Keratinocyte (primary cell): ENCODE measurements at regions not wholly inside any gene's neighbourhood (a gene's known extent, or its start where the extent isn't known, plus 50 kb on each side); places are given as distances from the start of the nearest gene placed in this dataset.

Experiments
- DNase-seq: peaks from one replicate; pipeline ENCODE4 v3.0.0-alpha.2; 2011; ENCODE audit warnings: low read depth, missing footprints, low spot score
- FAIRE-seq: peaks from 2 replicates; lab custom pipeline; 2011; peaks lifted over from hg19 to GRCh38; lab: Jason Lieb, UNC
- H2AFZ ChIP-seq: 2 replicates; pipeline ENCODE4 v1.6.0; 2012; ENCODE audit warnings: low read length, control low read depth, inconsistent platforms; ENCODE audit not compliant: control insufficient read depth
- H3K27ac ChIP-seq: 2 replicates; pipeline ENCODE4 v1.5.1; 2011; ENCODE audit warnings: low read length; ENCODE audit not compliant: control insufficient read depth, insufficient read depth
- H3K27me3 ChIP-seq: 3 replicates; pipeline ENCODE4 v1.6.0; 2011; ENCODE audit warnings: low read length; ENCODE audit not compliant: control insufficient read depth, insufficient read depth; ENCODE audit errors: extremely low read depth
- H3K36me3 ChIP-seq, 2 experiments: 2 replicates in 1 of 2; 3 replicates in 1 of 2; pipeline ENCODE4 v1.5.1; 2011; ENCODE audit warnings: low read length in 2 of 2, mild to moderate bottlenecking in 1 of 2; ENCODE audit not compliant: control insufficient read depth in 2 of 2, insufficient read depth in 2 of 2; ENCODE audit errors: extremely low read depth in 1 of 2
- H3K4me1 ChIP-seq: 3 replicates; pipeline ENCODE4 v1.5.1; 2011; ENCODE audit warnings: low read length; ENCODE audit not compliant: control insufficient read depth, insufficient read depth; ENCODE audit errors: extremely low read depth
- H3K4me2 ChIP-seq: 3 replicates; pipeline ENCODE4 v1.6.0; 2011; ENCODE audit warnings: low read depth, low read length; ENCODE audit not compliant: control insufficient read depth, insufficient read depth; ENCODE audit errors: extremely low read depth
- H3K4me3 ChIP-seq, 3 experiments: fragments of 200-600 bp in 1 of 3; sonication (generic) in 1 of 3; 2 replicates in 2 of 3; 3 replicates in 1 of 3; pipeline ENCODE4 v1.5.1; 2011 to 2016; ENCODE audit warnings: low read length in 3 of 3, mild to moderate bottlenecking in 3 of 3, control low read depth in 2 of 3, inconsistent platforms in 1 of 3, low read depth in 1 of 3, mixed read lengths in 1 of 3, mixed run types in 1 of 3, moderate library complexity in 1 of 3; ENCODE audit not compliant: control insufficient read depth in 2 of 3, insufficient read depth in 2 of 3; ENCODE audit errors: extremely low read depth in 1 of 3
- H3K79me2 ChIP-seq: 2 replicates; pipeline ENCODE4 v1.6.0; 2012; ENCODE audit warnings: low read length; ENCODE audit not compliant: control insufficient read depth, insufficient read depth
- H3K9ac ChIP-seq: 3 replicates; pipeline ENCODE4 v1.6.0; 2011; ENCODE audit warnings: low read length; ENCODE audit not compliant: control insufficient read depth, insufficient read depth; ENCODE audit errors: extremely low read depth
- H3K9me1 ChIP-seq: 3 replicates; pipeline ENCODE4 v1.6.0; 2011; ENCODE audit warnings: low read length; ENCODE audit not compliant: control insufficient read depth, insufficient read depth; ENCODE audit errors: extremely low read depth
- H3K9me3 ChIP-seq: 2 replicates; pipeline ENCODE4 v1.5.1; 2012; ENCODE audit warnings: low read depth, low read length; ENCODE audit not compliant: control insufficient read depth
- H4K20me1 ChIP-seq: 3 replicates; pipeline ENCODE4 v1.6.0; 2011; ENCODE audit warnings: low read length; ENCODE audit not compliant: control insufficient read depth, insufficient read depth; ENCODE audit errors: extremely low read depth
- EZH2 ChIP-seq: IDR thresholded peaks from one replicate; pipeline ENCODE4 v1.6.1; 2012; ENCODE audit warnings: inconsistent platforms, mild to moderate bottlenecking, low read length, moderate library complexity
- dilution Hi-C: fragments of 300-500 bp; cut with MboI; formaldehyde crosslinking; loops from one replicate; pipeline ENCODE4 v1.7.0; 2020; ENCODE audit warnings: low sequenced_read_pairs; ENCODE audit not compliant: extremely low pct_ligation_motif_present
- TF ChIP-seq, protein P1 (sequence below), 3 experiments: IDR thresholded peaks in 1 of 3; conservative IDR thresholded peaks in 1 of 3; optimal IDR thresholded peaks in 1 of 3; 2 replicates in 2 of 3; 3 replicates in 1 of 3; pipeline versions ENCODE3 to v1.5.1; 2011; ENCODE audit warnings: low read length in 3 of 3, mild to moderate bottlenecking in 3 of 3, moderate library complexity in 2 of 3, control low read depth in 1 of 3, inconsistent platforms in 1 of 3; ENCODE audit not compliant: insufficient read depth in 2 of 3; ENCODE audit errors: extremely low read depth in 1 of 3

- dilution Hi-C loops, result no loop called here
- Histone ChIP-seq H3K79me2 (no peaks in the 10 kb centered on the region), H3K27ac (no peak overlapping the region), H3K4me1 (no peaks in the 10 kb centered on the region), H3K9me1 (no peaks in the 10 kb centered on the region), H4K20me1 (no peaks in the 10 kb centered on the region), H3K4me2 (no peak overlapping the region), H3K36me3 (no peaks in the 10 kb centered on the region), H3K9ac (no peak overlapping the region), H3K9me3 (no peaks in the 10 kb centered on the region), H3K4me3 (no peak overlapping the region), H3K27me3 (no peaks in the 10 kb centered on the region), H2AFZ (no peak overlapping the region)
- DNase-seq (no peak), FAIRE-seq (no peak)
- TF ChIP-seq, protein P1, sequence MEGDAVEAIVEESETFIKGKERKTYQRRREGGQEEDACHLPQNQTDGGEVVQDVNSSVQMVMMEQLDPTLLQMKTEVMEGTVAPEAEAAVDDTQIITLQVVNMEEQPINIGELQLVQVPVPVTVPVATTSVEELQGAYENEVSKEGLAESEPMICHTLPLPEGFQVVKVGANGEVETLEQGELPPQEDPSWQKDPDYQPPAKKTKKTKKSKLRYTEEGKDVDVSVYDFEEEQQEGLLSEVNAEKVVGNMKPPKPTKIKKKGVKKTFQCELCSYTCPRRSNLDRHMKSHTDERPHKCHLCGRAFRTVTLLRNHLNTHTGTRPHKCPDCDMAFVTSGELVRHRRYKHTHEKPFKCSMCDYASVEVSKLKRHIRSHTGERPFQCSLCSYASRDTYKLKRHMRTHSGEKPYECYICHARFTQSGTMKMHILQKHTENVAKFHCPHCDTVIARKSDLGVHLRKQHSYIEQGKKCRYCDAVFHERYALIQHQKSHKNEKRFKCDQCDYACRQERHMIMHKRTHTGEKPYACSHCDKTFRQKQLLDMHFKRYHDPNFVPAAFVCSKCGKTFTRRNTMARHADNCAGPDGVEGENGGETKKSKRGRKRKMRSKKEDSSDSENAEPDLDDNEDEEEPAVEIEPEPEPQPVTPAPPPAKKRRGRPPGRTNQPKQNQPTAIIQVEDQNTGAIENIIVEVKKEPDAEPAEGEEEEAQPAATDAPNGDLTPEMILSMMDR (optimal IDR thresholded peaks at IDR 0.05 in 1 of 3, IDR thresholded peaks at IDR 0.05 in 1 of 3, conservative IDR thresholded peaks at IDR 0.05 in 1 of 3; ENCODE audit: extremely low read depth in 1 of 3, insufficient read depth in 2 of 3, low read length in 3 of 3), result no peak
- no peak for TF ChIP-seq EZH2
These were observed 670.1 kb upstream of the LCORL start for GRCh38 chr4:18691431-18692200.

- H4K20me1 ChIP-seq, result no peaks in the 10 kb centered on the region
- H3K4me3 ChIP-seq, result no peak overlapping the region
- no peaks in the 10 kb centered on the region for H3K27me3 ChIP-seq
- TF ChIP-seq, protein P1 (optimal IDR thresholded peaks at IDR 0.05 in 1 of 3, IDR thresholded peaks at IDR 0.05 in 1 of 3, conservative IDR thresholded peaks at IDR 0.05 in 1 of 3; ENCODE audit: extremely low read depth in 1 of 3, insufficient read depth in 2 of 3, low read length in 3 of 3), result no peak
- TF ChIP-seq EZH2, result no peak
- H3K79me2 ChIP-seq, result no peaks in the 10 kb centered on the region
- H3K9me3 ChIP-seq, result no peaks in the 10 kb centered on the region
- no peak for DNase-seq
- no peak overlapping the region for H3K9ac ChIP-seq
- H2AFZ ChIP-seq, result no peak overlapping the region
- no peak overlapping the region for H3K4me2 ChIP-seq
- dilution Hi-C loops, result no loop called here
- no peaks in the 10 kb centered on the region for H3K36me3 ChIP-seq
- no peak for FAIRE-seq
- no peak overlapping the region for H3K27ac ChIP-seq
- H3K9me1 ChIP-seq, result no peaks in the 10 kb centered on the region
- H3K4me1 ChIP-seq, result no peaks in the 10 kb centered on the region
These were observed 668.9 kb upstream of the LCORL start for GRCh38 chr4:18690291-18690955.
